B cell (primary cell): ENCODE measurements at regions not wholly inside any gene's neighbourhood (a gene's known extent, or its start where the extent isn't known, plus 50 kb on each side); places are given as distances from the start of the nearest gene placed in this dataset.

Experiments used
- ATAC-seq: fragments of 200-7000 bp; cut with Tn5 transposase; one replicate; pipeline ENCODE4 v1.10.0; 2021; ENCODE audit warnings: low read depth, mild to moderate bottlenecking, moderate number of reproducible peaks, moderate library complexity
- CTCF ChIA-PET: fragments of 350-600 bp; sonication (Branson Sonifier 250); formaldehyde crosslinking; loops from one replicate; lab custom pipeline; 2021; ENCODE audit warnings: antibody characterized with exemption, inconsistent platforms; lab: Charles Lee
- POLR2A ChIA-PET: fragments of 350-600 bp; sonication (Branson Sonifier 250); formaldehyde crosslinking; loops from one replicate; lab custom pipeline; 2021; ENCODE audit warnings: antibody characterized with exemption; lab: Charles Lee
- DNase-seq: peaks from one replicate; pipeline ENCODE4 v3.0.0; 2013
- H2AFZ ChIP-seq: 2 replicates; pipeline ENCODE4 v1.6.1; 2012; ENCODE audit warnings: mild to moderate bottlenecking, low read depth, low read length; ENCODE audit not compliant: insufficient read depth, poor library complexity, severe bottlenecking
- H3K27ac ChIP-seq, 2 donors: 1 replicate in 1 of 2; 2 replicates in 1 of 2; pipeline ENCODE4 v1.5.1; 2012 to 2013; ENCODE audit warnings: low read length in 2 of 2, mild to moderate bottlenecking in 2 of 2, moderate library complexity in 1 of 2
- H3K27me3 ChIP-seq, 4 experiments: fragments of 200-600 bp in 1 of 4; sonication (generic) in 1 of 4; replicated peaks in 1 of 4; 1 replicate in 2 of 4; 2 replicates in 2 of 4; pipeline versions ENCODE4 v1.6.1 to v1.7.0; 2013 to 2016; ENCODE audit warnings: low read length in 3 of 4, mild to moderate bottlenecking in 2 of 4, mixed read lengths in 1 of 4, moderate library complexity in 1 of 4; ENCODE audit not compliant: insufficient read depth in 4 of 4, control insufficient read depth in 3 of 4; ENCODE audit errors: control extremely low read depth in 1 of 4
- H3K36me3 ChIP-seq, 2 experiments: replicated peaks in 1 of 2; 1 replicate in 1 of 2; 2 replicates in 1 of 2; pipeline versions ENCODE4 v1.6.1 to v1.7.1; 2013; ENCODE audit warnings: low read length in 1 of 2; ENCODE audit not compliant: insufficient read depth in 2 of 2, control insufficient read depth in 1 of 2; ENCODE audit errors: control extremely low read depth in 1 of 2, extremely low read depth in 1 of 2
- H3K4me1 ChIP-seq, 2 donors: fragments of 200-600 bp in 1 of 2; sonication (generic) in 1 of 2; 1 replicate in 1 of 2; 2 replicates in 1 of 2; pipeline versions ENCODE4 v1.5.1 to v1.6.1; 2013 to 2017; ENCODE audit warnings: low read length in 2 of 2; ENCODE audit not compliant: control insufficient read depth in 2 of 2, insufficient read depth in 2 of 2
- H3K4me2 ChIP-seq: replicated peaks from 2 replicates; pipeline ENCODE3; 2012; ENCODE audit warnings: mild to moderate bottlenecking, low read depth, low read length; ENCODE audit not compliant: poor library complexity, severe bottlenecking
- H3K4me3 ChIP-seq, 5 experiments: fragments of 200-600 bp in 1 of 5; sonication (generic) in 1 of 5; 1 replicate in 3 of 5; 2 replicates in 2 of 5; pipeline versions ENCODE4 v1.5.1 to v1.7.0; 2011 to 2016; ENCODE audit warnings: low read length in 4 of 5, mild to moderate bottlenecking in 4 of 5, low read depth in 2 of 5, control low read depth in 1 of 5, moderate library complexity in 1 of 5; ENCODE audit not compliant: insufficient read depth in 1 of 5; ENCODE audit errors: control extremely low read depth in 1 of 5, extremely low read depth in 1 of 5
- H3K79me2 ChIP-seq: fragments of 200-600 bp; sonication (generic); one replicate; pipeline ENCODE4 v1.6.0; 2016; ENCODE audit warnings: low read length; ENCODE audit not compliant: control insufficient read depth, insufficient read depth
- H3K9ac ChIP-seq: fragments of 200-600 bp; sonication (generic); 2 replicates; pipeline ENCODE4 v1.6.1; 2017; ENCODE audit warnings: mild to moderate bottlenecking, low read length, moderate library complexity
- H3K9me3 ChIP-seq, 3 donors: one replicate each; pipeline versions ENCODE4 v1.6.1 to v1.7.1; 2013; ENCODE audit warnings: low read length in 2 of 3; ENCODE audit not compliant: control insufficient read depth in 2 of 3, insufficient read depth in 1 of 3; ENCODE audit errors: control extremely low read depth in 1 of 3
- H4K20me1 ChIP-seq: 2 replicates; pipeline ENCODE4 v1.6.0; 2012; ENCODE audit warnings: mild to moderate bottlenecking, low read length; ENCODE audit not compliant: insufficient read depth, control insufficient read depth, poor library complexity, severe bottlenecking
- H3K27ac Mint-ChIP-seq: one replicate; pipeline ENCODE4 v1.8.0; 2021; ENCODE audit warnings: mixed read lengths
- H3K27me3 Mint-ChIP-seq: one replicate; pipeline ENCODE4 v1.8.0; 2021; ENCODE audit warnings: mixed read lengths
- H3K4me1 Mint-ChIP-seq: one replicate; pipeline ENCODE4 v1.8.0; 2021; ENCODE audit warnings: mixed read lengths
- H3K4me3 Mint-ChIP-seq: one replicate; pipeline ENCODE4 v1.8.0; 2021; ENCODE audit warnings: mixed read lengths
- H3K9me3 Mint-ChIP-seq: one replicate; pipeline ENCODE4 v1.8.0; 2022; ENCODE audit warnings: mixed read lengths; ENCODE audit not compliant: insufficient read depth
- EZH2 ChIP-seq: IDR thresholded peaks from 2 replicates; pipeline ENCODE4 v1.6.1; 2012; ENCODE audit warnings: borderline replicate concordance, low read depth, mild to moderate bottlenecking, moderate library complexity, low read length; ENCODE audit not compliant: insufficient read depth, poor library complexity, severe bottlenecking
- WGBS: methylation state at CpG from one replicate; pipeline ENCODE4 v1.1.5; 2013; ENCODE audit warnings: missing lambda C conversion rate; ENCODE audit not compliant: insufficient coverage; 5-methylcytosine and 5-hydroxymethylcytosine counted together
- intact Hi-C: fragments of 100-400 bp; cut with micrococcal nuclease; formaldehyde crosslinking; loops from one replicate; pipeline ENCODE4 v1.10.0; 2022
- TF ChIP-seq, protein P1 (sequence below): fragments of 200-600 bp; IDR thresholded peaks from one replicate; pipeline ENCODE4 v1.8.0; 2022; ENCODE audit warnings: antibody characterized with exemption, mild to moderate bottlenecking

DNA sequence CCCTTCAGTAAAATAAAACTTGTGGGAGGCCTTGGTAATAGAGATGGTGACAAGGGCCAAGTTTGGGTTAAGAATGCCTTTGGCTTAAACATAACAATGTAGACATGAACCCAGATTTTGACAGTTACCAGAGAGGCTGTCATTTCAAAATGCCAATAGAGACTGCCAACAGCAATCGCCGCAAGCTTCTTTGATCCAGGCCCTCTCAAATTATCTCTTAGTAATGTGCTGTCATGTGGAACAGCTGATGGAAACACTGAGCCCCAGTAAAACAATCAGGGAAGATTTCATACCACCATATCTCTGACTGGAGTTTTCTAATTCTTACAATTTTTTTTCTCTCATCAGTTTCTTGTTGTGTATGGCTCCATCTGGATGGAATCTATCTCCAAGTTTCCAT is 80.5 kb downstream of the ZNF330 start:
- H3K9me3 ChIP-seq, result no peaks in the 10 kb centered on the region
- H3K9ac ChIP-seq, result no peak overlapping the region
- intact Hi-C loops, result no loop called here
- Mint-ChIP-seq H3K27me3 (peaks cover 8% of the 10 kb centered on the region), H3K4me3 (no peak overlapping the region), H3K9me3 (no peaks in the 10 kb centered on the region), H3K27ac (no peak overlapping the region), H3K4me1 (no peaks in the 10 kb centered on the region)
- no peaks in the 10 kb centered on the region for H3K27me3 ChIP-seq
- ChIA-PET POLR2A (no interaction called here), CTCF (no interaction called here)
- DNase-seq, result no peak
- no peaks in the 10 kb centered on the region for H3K36me3 ChIP-seq
- no peak overlapping the region for H3K4me3 ChIP-seq
- no peak overlapping the region for H3K4me2 ChIP-seq
- TF ChIP-seq, protein P1, sequence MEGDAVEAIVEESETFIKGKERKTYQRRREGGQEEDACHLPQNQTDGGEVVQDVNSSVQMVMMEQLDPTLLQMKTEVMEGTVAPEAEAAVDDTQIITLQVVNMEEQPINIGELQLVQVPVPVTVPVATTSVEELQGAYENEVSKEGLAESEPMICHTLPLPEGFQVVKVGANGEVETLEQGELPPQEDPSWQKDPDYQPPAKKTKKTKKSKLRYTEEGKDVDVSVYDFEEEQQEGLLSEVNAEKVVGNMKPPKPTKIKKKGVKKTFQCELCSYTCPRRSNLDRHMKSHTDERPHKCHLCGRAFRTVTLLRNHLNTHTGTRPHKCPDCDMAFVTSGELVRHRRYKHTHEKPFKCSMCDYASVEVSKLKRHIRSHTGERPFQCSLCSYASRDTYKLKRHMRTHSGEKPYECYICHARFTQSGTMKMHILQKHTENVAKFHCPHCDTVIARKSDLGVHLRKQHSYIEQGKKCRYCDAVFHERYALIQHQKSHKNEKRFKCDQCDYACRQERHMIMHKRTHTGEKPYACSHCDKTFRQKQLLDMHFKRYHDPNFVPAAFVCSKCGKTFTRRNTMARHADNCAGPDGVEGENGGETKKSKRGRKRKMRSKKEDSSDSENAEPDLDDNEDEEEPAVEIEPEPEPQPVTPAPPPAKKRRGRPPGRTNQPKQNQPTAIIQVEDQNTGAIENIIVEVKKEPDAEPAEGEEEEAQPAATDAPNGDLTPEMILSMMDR, result no peak
- H3K79me2 ChIP-seq, result no peaks in the 10 kb centered on the region
- 100% methylated on average over 1 of the region's 2 CpGs for WGBS
- ATAC-seq, result no peak
- H4K20me1 ChIP-seq, result no peaks in the 10 kb centered on the region
- no peak overlapping the region for H2AFZ ChIP-seq
- no peaks in the 10 kb centered on the region for H3K4me1 ChIP-seq
- no peak overlapping the region for H3K27ac ChIP-seq

DNA sequence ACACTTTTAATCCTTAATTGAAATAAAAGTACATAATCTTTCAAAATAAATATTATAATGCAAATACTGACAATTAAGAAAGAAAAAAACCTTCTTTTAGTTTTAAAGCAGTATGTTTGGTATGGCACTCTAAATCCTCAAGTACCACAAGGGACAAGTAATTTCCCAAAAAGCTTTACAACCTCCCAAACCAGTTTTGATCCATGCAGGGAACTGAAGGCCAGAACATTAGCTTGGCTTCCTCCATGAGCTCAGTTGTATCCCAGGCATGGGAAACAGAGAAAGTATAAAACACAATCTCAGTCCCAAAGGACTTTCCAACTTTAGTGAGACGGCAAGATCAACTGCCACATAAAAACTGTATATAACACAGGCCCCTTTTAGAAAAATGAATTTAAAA is 82.2 kb downstream of the ZNF330 start:
- no peak overlapping the region for H2AFZ ChIP-seq
- Mint-ChIP-seq H3K27me3 (peaks cover 12% of the 10 kb centered on the region), H3K27ac (no peak overlapping the region), H3K9me3 (no peaks in the 10 kb centered on the region), H3K4me1 (peaks cover 6% of the 10 kb centered on the region), H3K4me3 (no peak overlapping the region)
- H3K4me2 ChIP-seq, result no peak overlapping the region
- H4K20me1 ChIP-seq, result no peaks in the 10 kb centered on the region
- DNase-seq (no peak), ATAC-seq (no peak)
- H3K79me2 ChIP-seq, result no peaks in the 10 kb centered on the region
- POLR2A ChIA-PET, result no interaction called here
- peaks cover 0 to 3% of the 10 kb centered on the region in 2 donors for H3K4me1 ChIP-seq
- intact Hi-C loops, result no loop called here
- no CpG with 5 or more reads among the region's 1 CpG for whole genome bisulfite sequencing
- H3K4me3 ChIP-seq, result no peak overlapping the region
- no peak overlapping the region for H3K9ac ChIP-seq
- no peak overlapping the region for H3K27ac ChIP-seq
- no peaks in the 10 kb centered on the region for H3K27me3 ChIP-seq
- no peaks in the 10 kb centered on the region for H3K36me3 ChIP-seq
- CTCF ChIA-PET, result no interaction called here
- no peaks in the 10 kb centered on the region for H3K9me3 ChIP-seq
- TF ChIP-seq, protein P1, result no peak
- TF ChIP-seq EZH2, result no peak
